Panc1 (cell line): ENCODE measurements at regions not wholly inside any gene's neighbourhood (a gene's known extent, or its start where the extent isn't known, plus 50 kb on each side); places are given as distances from the start of the nearest gene placed in this dataset.

ENCODE experiments used
- ATAC-seq: fragments of 200-7000 bp; cut with Tn5 transposase; 2 replicates; pipeline ENCODE4 v1.9.1; 2020; ENCODE audit warnings: mild to moderate bottlenecking, moderate library complexity
- BruUV-seq: library from RNA; stranded (reverse); fragments of 400-500 nt; replicated peaks from 2 replicates; lab custom pipeline; 2021; lab: Mats Ljungman, UMichigan
- CTCF ChIA-PET: fragments of 300-600 bp; sonication (Branson Sonifier 250); formaldehyde crosslinking; loops from one replicate; lab custom pipeline; 2022; ENCODE audit warnings: antibody characterized with exemption; lab: Charles Lee
- POLR2A ChIA-PET: fragments of 300-600 bp; sonication (Branson Sonifier 250); formaldehyde crosslinking; loops from one replicate; lab custom pipeline; 2022; ENCODE audit warnings: antibody characterized with exemption; lab: Charles Lee
- DNase-seq: peaks from one replicate; pipeline ENCODE4 v3.0.0-alpha.2; 2010; ENCODE audit warnings: low read depth, low spot score
- H3K27ac ChIP-seq: 2 replicates; pipeline ENCODE4 v1.5.1; 2011; ENCODE audit warnings: mild to moderate bottlenecking, low read length, inconsistent platforms
- H3K27me3 ChIP-seq: fragments of 200-500 bp; sonication (Bioruptor generic); 2 replicates; pipeline ENCODE4 v1.6.0; 2014; ENCODE audit warnings: low read length, inconsistent platforms; ENCODE audit not compliant: control insufficient read depth, insufficient read depth
- H3K36me3 ChIP-seq: fragments of 200-500 bp; sonication (Bioruptor generic); 2 replicates; pipeline ENCODE4 v1.5.1; 2014; ENCODE audit warnings: inconsistent platforms, mild to moderate bottlenecking, low read length, moderate library complexity; ENCODE audit not compliant: control insufficient read depth, insufficient read depth
- H3K4me1 ChIP-seq: 2 replicates; pipeline ENCODE4 v1.5.1; 2011; ENCODE audit warnings: inconsistent platforms, mild to moderate bottlenecking, low read length, moderate library complexity; ENCODE audit not compliant: control insufficient read depth, insufficient read depth
- H3K4me3 ChIP-seq, 2 experiments: 2 replicates each; pipeline ENCODE4 v1.5.1; 2011 to 2012; ENCODE audit warnings: low read depth in 2 of 2, low read length in 2 of 2, mild to moderate bottlenecking in 2 of 2, inconsistent platforms in 1 of 2, moderate library complexity in 1 of 2
- H3K9me3 ChIP-seq: fragments of 200-500 bp; sonication (Bioruptor generic); 2 replicates; pipeline ENCODE4 v1.5.1; 2014; ENCODE audit warnings: low read depth, mild to moderate bottlenecking, inconsistent platforms, low read length, moderate library complexity; ENCODE audit not compliant: control insufficient read depth, insufficient read depth
- CTCF ChIP-seq: fragments of 450-650 bp; IDR thresholded peaks from 2 replicates; pipeline ENCODE4 v1.5.1; 2017; ENCODE audit warnings: mild to moderate bottlenecking
- POLR2AphosphoS5 ChIP-seq: IDR thresholded peaks from 2 replicates; pipeline ENCODE4 v1.6.1; 2012; ENCODE audit warnings: mild to moderate bottlenecking, low read depth, low read length, moderate library complexity
- SIN3A ChIP-seq: IDR thresholded peaks from 2 replicates; pipeline ENCODE4 v1.6.1; 2012; ENCODE audit warnings: low read depth, mild to moderate bottlenecking, low read length, moderate library complexity, borderline replicate concordance; ENCODE audit not compliant: insufficient read depth
- TCF7L2 ChIP-seq: IDR thresholded peaks from 2 replicates; pipeline ENCODE4 v1.6.1; 2011; ENCODE audit warnings: mild to moderate bottlenecking, low read depth, low read length, inconsistent platforms
- in situ Hi-C: cut with HindIII; loops from 2 replicates; pipeline ENCODE4 v1.10.0; 2016; ENCODE audit warnings: low sequenced_read_pairs, low pct_unique_long_range_greater_than_20kb
- intact Hi-C: fragments of 100-400 bp; cut with micrococcal nuclease; formaldehyde crosslinking; loops from one replicate; pipeline ENCODE4 v1.10.0; 2022; ENCODE audit not compliant: unreplicated experiment
- TF ChIP-seq, protein P1 (sequence below), 2 experiments: IDR thresholded peaks; 2 replicates each; pipeline ENCODE4 v1.6.1; 2011 to 2012; ENCODE audit warnings: low read depth in 2 of 2, control low read depth in 1 of 2, low read length in 1 of 2, mild to moderate bottlenecking in 1 of 2, moderate library complexity in 1 of 2; ENCODE audit not compliant: insufficient read depth in 1 of 2

DNA sequence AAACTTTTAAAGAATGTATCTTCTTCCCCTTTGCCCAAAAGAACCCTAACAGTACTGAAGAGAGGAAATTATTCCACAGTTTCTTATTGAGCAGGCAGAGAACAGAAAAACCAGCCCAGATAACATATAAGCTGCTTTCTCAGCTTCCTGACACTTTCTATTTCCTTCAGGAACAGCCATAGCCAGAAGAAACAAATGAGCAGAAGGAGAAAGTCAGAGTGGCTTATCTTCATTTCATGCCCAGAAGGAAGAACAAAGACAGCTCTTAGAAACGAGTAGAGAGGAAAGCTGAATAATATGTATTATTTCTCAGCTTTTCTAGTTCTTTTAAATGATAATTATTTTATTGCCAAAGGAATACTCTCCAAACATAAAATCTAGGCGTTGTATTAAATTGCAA is 793.7 kb downstream of the GRIK2 start:
- Histone ChIP-seq H3K4me3 (no peak overlapping the region), H3K27ac (no peak overlapping the region), H3K9me3 (no peaks in the 10 kb centered on the region), H3K36me3 (no peaks in the 10 kb centered on the region), H3K4me1 (no peaks in the 10 kb centered on the region), H3K27me3 (no peaks in the 10 kb centered on the region)
- no TSS peak for BruUV-seq
- ATAC-seq: no peak
- CTCF ChIA-PET: no interaction called here
- intact Hi-C loops: no loop called here
- in situ Hi-C loops: no loop called here
- no peak for DNase-seq
- POLR2A ChIA-PET: interaction anchor here (0.7 kb wide), 1 partner anchor 467 kb away, joined by 4 read pairs; no protein-coding TSS in a partner anchor
- TF ChIP-seq, protein P1, sequence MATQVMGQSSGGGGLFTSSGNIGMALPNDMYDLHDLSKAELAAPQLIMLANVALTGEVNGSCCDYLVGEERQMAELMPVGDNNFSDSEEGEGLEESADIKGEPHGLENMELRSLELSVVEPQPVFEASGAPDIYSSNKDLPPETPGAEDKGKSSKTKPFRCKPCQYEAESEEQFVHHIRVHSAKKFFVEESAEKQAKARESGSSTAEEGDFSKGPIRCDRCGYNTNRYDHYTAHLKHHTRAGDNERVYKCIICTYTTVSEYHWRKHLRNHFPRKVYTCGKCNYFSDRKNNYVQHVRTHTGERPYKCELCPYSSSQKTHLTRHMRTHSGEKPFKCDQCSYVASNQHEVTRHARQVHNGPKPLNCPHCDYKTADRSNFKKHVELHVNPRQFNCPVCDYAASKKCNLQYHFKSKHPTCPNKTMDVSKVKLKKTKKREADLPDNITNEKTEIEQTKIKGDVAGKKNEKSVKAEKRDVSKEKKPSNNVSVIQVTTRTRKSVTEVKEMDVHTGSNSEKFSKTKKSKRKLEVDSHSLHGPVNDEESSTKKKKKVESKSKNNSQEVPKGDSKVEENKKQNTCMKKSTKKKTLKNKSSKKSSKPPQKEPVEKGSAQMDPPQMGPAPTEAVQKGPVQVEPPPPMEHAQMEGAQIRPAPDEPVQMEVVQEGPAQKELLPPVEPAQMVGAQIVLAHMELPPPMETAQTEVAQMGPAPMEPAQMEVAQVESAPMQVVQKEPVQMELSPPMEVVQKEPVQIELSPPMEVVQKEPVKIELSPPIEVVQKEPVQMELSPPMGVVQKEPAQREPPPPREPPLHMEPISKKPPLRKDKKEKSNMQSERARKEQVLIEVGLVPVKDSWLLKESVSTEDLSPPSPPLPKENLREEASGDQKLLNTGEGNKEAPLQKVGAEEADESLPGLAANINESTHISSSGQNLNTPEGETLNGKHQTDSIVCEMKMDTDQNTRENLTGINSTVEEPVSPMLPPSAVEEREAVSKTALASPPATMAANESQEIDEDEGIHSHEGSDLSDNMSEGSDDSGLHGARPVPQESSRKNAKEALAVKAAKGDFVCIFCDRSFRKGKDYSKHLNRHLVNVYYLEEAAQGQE (IDR thresholded peaks at IDR 0.05; ENCODE audit: insufficient read depth in 1 of 2, low read depth in 2 of 2, low read length in 1 of 2): no peak
- no peak for TF ChIP-seq CTCF
- TF ChIP-seq SIN3A: no peak
- TF ChIP-seq TCF7L2: no peak
- TF ChIP-seq POLR2AphosphoS5: no peak

GRCh38 chr6:102195311-102195710 is 801.8 kb downstream of the GRIK2 start:
- TF ChIP-seq POLR2AphosphoS5 (no peak), SIN3A (no peak), TCF7L2 (no peak), CTCF (no peak)
- TF ChIP-seq, protein P1 (IDR thresholded peaks at IDR 0.05; ENCODE audit: insufficient read depth in 1 of 2, low read depth in 2 of 2, low read length in 1 of 2): no peak
- Histone ChIP-seq H3K4me3 (no peak overlapping the region), H3K4me1 (no peaks in the 10 kb centered on the region), H3K27ac (no peak overlapping the region), H3K9me3 (peaks cover 20% of the 10 kb centered on the region; the same call in 1 of the 2 replicates), H3K36me3 (no peaks in the 10 kb centered on the region), H3K27me3 (no peaks in the 10 kb centered on the region)
- in situ Hi-C loops: no loop called here
- POLR2A ChIA-PET: no interaction called here
- CTCF ChIA-PET: no interaction called here
- ATAC-seq: no peak
- no TSS peak for BruUV-seq
- no peak for DNase-seq
- intact Hi-C loops: no loop called here
